GM23338 (cell line): ENCODE measurements at regions not wholly inside any gene's neighbourhood (a gene's known extent, or its start where the extent isn't known, plus 50 kb on each side); places are given as distances from the start of the nearest gene placed in this dataset.

ENCODE experiments used
- ATAC-seq: fragments of 200-7000 bp; cut with Tn5 transposase; 3 replicates; pipeline ENCODE4 v1.9.1; 2020
- DNase-seq: peaks from one replicate; pipeline ENCODE4 v3.0.0-alpha.2; 2015; ENCODE audit warnings: low spot score
- H2AFZ ChIP-seq: fragments of 200-600 bp; sonication (generic); 2 replicates; pipeline ENCODE4 v1.8.0; 2016; ENCODE audit warnings: antibody characterized with exemption, mild to moderate bottlenecking, moderate library complexity
- H3F3A ChIP-seq: fragments of 200-600 bp; sonication (generic); replicated peaks from 2 replicates; pipeline ENCODE4 v1.8.0; 2017; ENCODE audit warnings: antibody characterized with exemption, mixed run types, low read depth
- H3K27ac ChIP-seq: fragments of 200-600 bp; sonication (generic); 2 replicates; pipeline ENCODE4 v1.6.1; 2016; ENCODE audit warnings: low read depth
- H3K27me3 ChIP-seq: fragments of 200-600 bp; sonication (generic); 2 replicates; pipeline ENCODE4 v1.8.0; 2016; ENCODE audit warnings: mild to moderate bottlenecking, mixed run types, moderate library complexity; ENCODE audit not compliant: insufficient read depth
- H3K36me3 ChIP-seq: fragments of 200-600 bp; sonication (generic); 2 replicates; pipeline ENCODE4 v1.8.0; 2016; ENCODE audit warnings: mild to moderate bottlenecking; ENCODE audit not compliant: insufficient read depth
- H3K4me1 ChIP-seq: fragments of 200-600 bp; sonication (generic); 2 replicates; pipeline ENCODE4 v1.8.0; 2016; ENCODE audit warnings: mild to moderate bottlenecking, moderate library complexity; ENCODE audit not compliant: insufficient read depth
- H3K4me2 ChIP-seq: fragments of 200-600 bp; sonication (generic); 2 replicates; pipeline ENCODE4 v1.7.1; 2017; ENCODE audit warnings: mixed run types
- H3K4me3 ChIP-seq: fragments of 200-600 bp; sonication (generic); 2 replicates; pipeline ENCODE4 v1.6.1; 2016; ENCODE audit warnings: mixed run types
- H3K79me2 ChIP-seq: fragments of 200-600 bp; sonication (generic); replicated peaks from 2 replicates; pipeline ENCODE4 v1.8.0; 2017; ENCODE audit warnings: mild to moderate bottlenecking; ENCODE audit not compliant: insufficient read depth
- H3K9me2 ChIP-seq: fragments of 200-600 bp; sonication (generic); 2 replicates; pipeline ENCODE4 v1.8.0; 2017; ENCODE audit not compliant: insufficient read depth
- H4K20me1 ChIP-seq: fragments of 200-600 bp; sonication (generic); replicated peaks from 2 replicates; pipeline ENCODE4 v1.8.0; 2017; ENCODE audit warnings: mild to moderate bottlenecking; ENCODE audit not compliant: insufficient read depth
- H3K27ac Mint-ChIP-seq: 2 replicates; pipeline ENCODE4 v1.8.0; 2020; ENCODE audit warnings: inconsistent platforms, mild to moderate bottlenecking, moderate library complexity, mixed read lengths
- H3K27me3 Mint-ChIP-seq: 3 replicates; pipeline ENCODE4 v1.8.0; 2022; ENCODE audit warnings: low read depth, mild to moderate bottlenecking, moderate library complexity, mixed read lengths, inconsistent platforms; ENCODE audit not compliant: insufficient read depth, poor library complexity
- H3K36me3 Mint-ChIP-seq: 3 replicates; pipeline ENCODE4 v1.8.0; 2021; ENCODE audit warnings: low read depth, mild to moderate bottlenecking, inconsistent platforms, moderate library complexity, mixed read lengths
- H3K4me1 Mint-ChIP-seq: 3 replicates; pipeline ENCODE4 v1.8.0; 2020; ENCODE audit warnings: mild to moderate bottlenecking, inconsistent platforms, mixed read lengths
- H3K4me3 Mint-ChIP-seq: 3 replicates; pipeline ENCODE4 v1.8.0; 2021; ENCODE audit warnings: moderate library complexity, mild to moderate bottlenecking, inconsistent platforms, mixed read lengths
- H3K9me3 Mint-ChIP-seq: 3 replicates; pipeline ENCODE4 v1.8.0; 2020; ENCODE audit warnings: moderate library complexity, mild to moderate bottlenecking, inconsistent platforms, mixed read lengths
- EZH2 ChIP-seq: fragments of 200-600 bp; sonication (generic); IDR thresholded peaks from one replicate; pipeline ENCODE4 v1.8.0; 2017; ENCODE audit warnings: antibody characterized with exemption, mild to moderate bottlenecking, low read depth; ENCODE audit not compliant: unreplicated experiment
- EZH2phosphoT487 ChIP-seq: fragments of 200-600 bp; sonication (generic); IDR thresholded peaks from one replicate; pipeline ENCODE4 v1.8.1; 2018; ENCODE audit warnings: antibody characterized with exemption; ENCODE audit not compliant: unreplicated experiment
- JUNB ChIP-seq: IDR thresholded peaks from one replicate; pipeline ENCODE4 v1.6.1; 2016; ENCODE audit warnings: antibody characterized with exemption; ENCODE audit not compliant: unreplicated experiment
- STAT1 ChIP-seq: IDR thresholded peaks from one replicate; pipeline ENCODE4 v1.6.1; 2016; ENCODE audit warnings: antibody characterized with exemption; ENCODE audit not compliant: unreplicated experiment
- ZNF114 ChIP-seq: fragments of 250-450 bp; sonication (Bioruptor Pico); IDR thresholded peaks from 2 replicates; pipeline ENCODE4 v1.5.0; 2020; ENCODE audit warnings: mild to moderate bottlenecking, moderate library complexity
- ZNF331 ChIP-seq: fragments of 250-450 bp; sonication (Bioruptor Pico); IDR thresholded peaks from 2 replicates; pipeline ENCODE4 v1.5.0; 2020; ENCODE audit warnings: low read depth, mild to moderate bottlenecking, moderate library complexity
- TF ChIP-seq, protein P1 (sequence below), 2 experiments: fragments of 200-600 bp in 1 of 2; sonication (generic) in 1 of 2; conservative IDR thresholded peaks; 2 replicates each; pipeline versions ENCODE4 v1.5.1 to v1.6.1; 2016 to 2017; ENCODE audit warnings: antibody characterized with exemption in 2 of 2, low read depth in 2 of 2, mild to moderate bottlenecking in 2 of 2, moderate library complexity in 1 of 2
- TF ChIP-seq, protein P2 (sequence below): IDR thresholded peaks from one replicate; pipeline ENCODE4 v1.6.1; 2018; ENCODE audit warnings: antibody characterized with exemption; ENCODE audit not compliant: unreplicated experiment
- TF ChIP-seq, protein P3 (sequence below): IDR thresholded peaks from 2 replicates; pipeline ENCODE4 v1.6.1; 2016; ENCODE audit warnings: antibody characterized with exemption

DNA sequence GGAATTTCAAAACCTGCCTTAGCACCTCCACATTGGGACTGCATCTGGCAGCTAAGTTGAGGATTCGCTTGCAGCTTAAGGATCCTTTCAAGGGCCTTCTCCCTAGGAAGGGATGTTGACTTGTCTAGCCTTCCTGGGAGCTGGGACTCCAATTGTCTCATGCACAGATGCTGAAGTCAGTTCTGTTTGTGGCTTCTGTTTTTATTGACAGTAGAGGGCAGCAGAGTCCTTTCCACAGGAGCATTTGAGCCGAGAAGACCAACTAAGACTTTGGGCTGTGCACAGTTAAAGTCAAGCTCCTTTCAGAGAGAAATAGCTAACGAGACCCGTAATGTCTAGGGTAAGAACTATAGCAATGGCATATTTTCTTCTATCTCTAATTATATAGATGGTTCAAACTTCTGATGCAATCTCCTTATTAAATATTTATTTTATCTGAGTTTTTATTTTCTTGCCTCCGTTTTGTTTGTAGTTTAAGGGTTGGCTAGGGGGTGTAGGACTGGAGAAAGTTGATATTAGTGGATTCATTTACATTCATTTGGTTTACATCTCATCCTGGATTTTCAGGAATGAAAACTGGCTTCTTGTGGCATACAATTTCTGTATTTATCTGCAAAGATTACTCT is 59.7 kb upstream of the KBTBD8 start:
- no peaks in the 10 kb centered on the region for H3K36me3 Mint-ChIP-seq
- no peaks in the 10 kb centered on the region for H3K27me3 ChIP-seq
- no peaks in the 10 kb centered on the region for H3K79me2 ChIP-seq
- DNase-seq (peak; percentile 90), ATAC-seq (peak; percentile 96)
- no peaks in the 10 kb centered on the region for H3K9me3 Mint-ChIP-seq
- no peak overlapping the region for H3K4me3 ChIP-seq
- H2AFZ ChIP-seq: no peak overlapping the region
- H3F3A ChIP-seq: no peaks in the 10 kb centered on the region
- H3K36me3 ChIP-seq: no peaks in the 10 kb centered on the region
- peak overlapping the region; percentile 35 for H3K4me2 ChIP-seq
- peaks cover 49% of the 10 kb centered on the region for H3K4me1 Mint-ChIP-seq
- H3K27ac ChIP-seq: no peak overlapping the region
- peaks cover 30% of the 10 kb centered on the region for H3K4me1 ChIP-seq
- H3K4me3 Mint-ChIP-seq: no peak overlapping the region
- no peaks in the 10 kb centered on the region for H3K9me2 ChIP-seq
- TF ChIP-seq EZH2phosphoT487 (no peak), ZNF114 (CRISPR knock-in tag) (no peak), STAT1 (no peak), JUNB (no peak), ZNF331 (CRISPR knock-in tag) (no peak), EZH2 (no peak)
- TF ChIP-seq, protein P1, sequence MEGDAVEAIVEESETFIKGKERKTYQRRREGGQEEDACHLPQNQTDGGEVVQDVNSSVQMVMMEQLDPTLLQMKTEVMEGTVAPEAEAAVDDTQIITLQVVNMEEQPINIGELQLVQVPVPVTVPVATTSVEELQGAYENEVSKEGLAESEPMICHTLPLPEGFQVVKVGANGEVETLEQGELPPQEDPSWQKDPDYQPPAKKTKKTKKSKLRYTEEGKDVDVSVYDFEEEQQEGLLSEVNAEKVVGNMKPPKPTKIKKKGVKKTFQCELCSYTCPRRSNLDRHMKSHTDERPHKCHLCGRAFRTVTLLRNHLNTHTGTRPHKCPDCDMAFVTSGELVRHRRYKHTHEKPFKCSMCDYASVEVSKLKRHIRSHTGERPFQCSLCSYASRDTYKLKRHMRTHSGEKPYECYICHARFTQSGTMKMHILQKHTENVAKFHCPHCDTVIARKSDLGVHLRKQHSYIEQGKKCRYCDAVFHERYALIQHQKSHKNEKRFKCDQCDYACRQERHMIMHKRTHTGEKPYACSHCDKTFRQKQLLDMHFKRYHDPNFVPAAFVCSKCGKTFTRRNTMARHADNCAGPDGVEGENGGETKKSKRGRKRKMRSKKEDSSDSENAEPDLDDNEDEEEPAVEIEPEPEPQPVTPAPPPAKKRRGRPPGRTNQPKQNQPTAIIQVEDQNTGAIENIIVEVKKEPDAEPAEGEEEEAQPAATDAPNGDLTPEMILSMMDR (conservative IDR thresholded peaks at IDR 0.05; ENCODE audit: low read depth in 2 of 2): peak; percentile 92 to 96
- TF ChIP-seq, protein P2, sequence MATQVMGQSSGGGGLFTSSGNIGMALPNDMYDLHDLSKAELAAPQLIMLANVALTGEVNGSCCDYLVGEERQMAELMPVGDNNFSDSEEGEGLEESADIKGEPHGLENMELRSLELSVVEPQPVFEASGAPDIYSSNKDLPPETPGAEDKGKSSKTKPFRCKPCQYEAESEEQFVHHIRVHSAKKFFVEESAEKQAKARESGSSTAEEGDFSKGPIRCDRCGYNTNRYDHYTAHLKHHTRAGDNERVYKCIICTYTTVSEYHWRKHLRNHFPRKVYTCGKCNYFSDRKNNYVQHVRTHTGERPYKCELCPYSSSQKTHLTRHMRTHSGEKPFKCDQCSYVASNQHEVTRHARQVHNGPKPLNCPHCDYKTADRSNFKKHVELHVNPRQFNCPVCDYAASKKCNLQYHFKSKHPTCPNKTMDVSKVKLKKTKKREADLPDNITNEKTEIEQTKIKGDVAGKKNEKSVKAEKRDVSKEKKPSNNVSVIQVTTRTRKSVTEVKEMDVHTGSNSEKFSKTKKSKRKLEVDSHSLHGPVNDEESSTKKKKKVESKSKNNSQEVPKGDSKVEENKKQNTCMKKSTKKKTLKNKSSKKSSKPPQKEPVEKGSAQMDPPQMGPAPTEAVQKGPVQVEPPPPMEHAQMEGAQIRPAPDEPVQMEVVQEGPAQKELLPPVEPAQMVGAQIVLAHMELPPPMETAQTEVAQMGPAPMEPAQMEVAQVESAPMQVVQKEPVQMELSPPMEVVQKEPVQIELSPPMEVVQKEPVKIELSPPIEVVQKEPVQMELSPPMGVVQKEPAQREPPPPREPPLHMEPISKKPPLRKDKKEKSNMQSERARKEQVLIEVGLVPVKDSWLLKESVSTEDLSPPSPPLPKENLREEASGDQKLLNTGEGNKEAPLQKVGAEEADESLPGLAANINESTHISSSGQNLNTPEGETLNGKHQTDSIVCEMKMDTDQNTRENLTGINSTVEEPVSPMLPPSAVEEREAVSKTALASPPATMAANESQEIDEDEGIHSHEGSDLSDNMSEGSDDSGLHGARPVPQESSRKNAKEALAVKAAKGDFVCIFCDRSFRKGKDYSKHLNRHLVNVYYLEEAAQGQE: no peak
- TF ChIP-seq, protein P3, sequence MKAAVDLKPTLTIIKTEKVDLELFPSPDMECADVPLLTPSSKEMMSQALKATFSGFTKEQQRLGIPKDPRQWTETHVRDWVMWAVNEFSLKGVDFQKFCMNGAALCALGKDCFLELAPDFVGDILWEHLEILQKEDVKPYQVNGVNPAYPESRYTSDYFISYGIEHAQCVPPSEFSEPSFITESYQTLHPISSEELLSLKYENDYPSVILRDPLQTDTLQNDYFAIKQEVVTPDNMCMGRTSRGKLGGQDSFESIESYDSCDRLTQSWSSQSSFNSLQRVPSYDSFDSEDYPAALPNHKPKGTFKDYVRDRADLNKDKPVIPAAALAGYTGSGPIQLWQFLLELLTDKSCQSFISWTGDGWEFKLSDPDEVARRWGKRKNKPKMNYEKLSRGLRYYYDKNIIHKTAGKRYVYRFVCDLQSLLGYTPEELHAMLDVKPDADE: peak; percentile 32; the same call in 1 of the 2 replicates
- peaks cover 3% of the 10 kb centered on the region for H3K27me3 Mint-ChIP-seq
- H4K20me1 ChIP-seq: no peaks in the 10 kb centered on the region
- H3K27ac Mint-ChIP-seq: no peak overlapping the region
